Stimulated activated CD4-positive, alpha-beta T cell treated with anti-CD3 and anti-CD28 coated beads, TNF-alpha, amount 100 ng/mL, for 4 hours (primary cell): ENCODE measurements at regions not wholly inside any gene's neighbourhood (a gene's known extent, or its start where the extent isn't known, plus 50 kb on each side); places are given as distances from the start of the nearest gene placed in this dataset.

ENCODE experiments used
- DNase-seq, 3 experiments: peaks; one replicate each; pipeline ENCODE4 v3.0.0-alpha.2; 2020; ENCODE audit warnings: low read depth in 3 of 3

- DNase-seq, result no peak
Observed at GRCh38 chr20:50301165-50301564, 110.5 kb downstream of the CEBPB start.

GRCh38 chr20:50301712-50302111 is 111.1 kb downstream of the CEBPB start:
- DNase-seq, result no peak

- DNase-seq, result no peak
Observed at GRCh38 chr20:50302341-50303057, 111.9 kb downstream of the CEBPB start.

GRCh38 chr20:50303573-50304500 is 113.2 kb downstream of the CEBPB start:
- no peak for DNase-seq

- DNase-seq, result no peak
Observed at GRCh38 chr20:50304501-50304856, 113.8 kb downstream of the CEBPB start.

- DNase-seq, result no peak
Observed at GRCh38 chr20:50304923-50305635, 114.4 kb downstream of the CEBPB start.

- no peak for DNase-seq
Observed at GRCh38 chr20:50305636-50306477, 115.2 kb downstream of the CEBPB start.

GRCh38 chr20:50306478-50307423 is 116.1 kb downstream of the CEBPB start:
- no peak for DNase-seq

GRCh38 chr20:50308166-50308512 is 117.5 kb downstream of the CEBPB start:
- DNase-seq, result no peak

- no peak for DNase-seq
Observed at GRCh38 chr20:50308513-50309279, 118.1 kb downstream of the CEBPB start.

- no peak for DNase-seq
Observed at GRCh38 chr20:50309280-50309763, 118.7 kb downstream of the CEBPB start.

GRCh38 chr20:50309764-50310672 is 119.4 kb downstream of the CEBPB start:
- no peak for DNase-seq

- DNase-seq, result no peak
Observed at GRCh38 chr20:50310673-50311051, 120.0 kb downstream of the CEBPB start.

GRCh38 chr20:50311308-50312001 is 120.8 kb downstream of the CEBPB start:
- no peak for DNase-seq

- DNase-seq, result no peak
Observed at GRCh38 chr20:50312002-50312681, 121.5 kb downstream of the CEBPB start.

GRCh38 chr20:50312682-50313521 is 122.3 kb downstream of the CEBPB start:
- no peak for DNase-seq

- no peak for DNase-seq
Observed at GRCh38 chr20:50313522-50313820, 122.8 kb downstream of the CEBPB start.
